HK-2 (cell line): ENCODE measurements at regions not wholly inside any gene's neighbourhood (a gene's known extent, or its start where the extent isn't known, plus 50 kb on each side); places are given as distances from the start of the nearest gene placed in this dataset.

Experiments used
- DNase-seq: peaks from one replicate; pipeline ENCODE4 v3.0.0-alpha.2; 2018; ENCODE audit not compliant: unreplicated experiment

DNA sequence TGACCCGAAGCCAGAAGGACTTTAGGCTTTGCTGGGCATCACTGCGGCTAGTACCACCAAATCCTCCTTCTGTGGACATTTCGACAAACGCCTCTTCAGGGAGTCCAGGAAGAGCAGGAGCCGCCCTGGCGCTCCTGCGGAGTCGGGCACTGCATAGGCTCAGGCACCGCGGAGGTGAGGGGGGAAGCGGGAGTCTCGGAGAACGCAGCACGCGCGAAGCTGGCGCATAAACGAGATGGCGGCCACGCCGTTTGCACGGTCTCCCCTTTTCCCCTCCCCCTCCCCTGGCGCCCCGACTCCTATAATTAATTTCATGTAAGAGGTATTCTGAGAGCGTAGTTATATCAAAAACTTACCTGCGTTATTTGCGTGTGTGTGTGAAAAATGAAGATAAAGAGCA lies 137.8 kb upstream of the GAS1 start:
- no peak for DNase-seq

DNA sequence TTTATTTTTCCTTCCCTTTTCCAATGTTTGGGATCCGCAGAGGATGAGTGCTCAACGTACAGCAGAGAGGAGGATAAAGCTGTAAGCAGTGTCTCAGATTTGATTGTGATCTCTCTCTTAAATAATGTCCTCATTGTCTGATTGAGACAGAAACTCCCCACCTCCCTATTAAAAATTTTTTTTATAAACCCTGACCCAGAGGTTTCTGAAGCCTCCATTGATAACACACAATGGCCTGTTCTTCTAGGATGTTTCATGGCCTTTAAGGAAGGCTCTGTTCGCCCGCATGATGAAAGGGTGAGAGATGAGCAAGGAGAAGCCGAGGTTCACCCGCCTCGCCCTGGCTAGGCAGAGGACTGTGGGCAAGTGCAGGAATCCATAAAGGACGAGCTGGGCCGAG lies 138.2 kb upstream of the GAS1 start:
- DNase-seq, result no peak

DNA sequence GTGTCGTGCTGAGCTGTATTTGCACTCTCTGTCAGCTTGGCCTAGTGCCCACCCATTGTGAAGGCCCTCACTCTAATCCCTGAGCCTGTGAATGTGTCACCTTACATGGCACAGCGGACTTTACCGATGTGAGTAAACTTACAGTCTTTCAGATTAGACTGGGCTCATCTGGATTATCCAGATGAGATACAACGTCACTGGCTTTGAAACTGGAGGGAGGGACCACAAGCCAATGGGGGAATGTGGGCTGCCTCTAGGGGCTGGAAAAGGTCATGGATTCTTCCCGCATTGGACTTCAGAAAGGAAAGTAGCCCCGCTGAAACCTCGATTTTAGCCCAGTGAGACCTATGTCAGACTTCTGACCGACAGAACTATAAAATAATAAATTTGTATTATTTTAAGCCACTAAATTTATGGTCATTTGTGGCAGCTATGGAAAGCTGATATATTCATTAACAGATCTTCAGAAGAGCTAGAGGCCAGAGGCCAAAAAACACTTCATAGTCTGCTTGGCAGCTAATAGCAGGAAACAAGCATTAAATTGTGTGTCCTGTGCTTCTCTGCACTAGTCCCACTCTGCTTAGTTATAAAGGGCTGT lies 139.0 kb upstream of the GAS1 start:
- no peak for DNase-seq

DNA sequence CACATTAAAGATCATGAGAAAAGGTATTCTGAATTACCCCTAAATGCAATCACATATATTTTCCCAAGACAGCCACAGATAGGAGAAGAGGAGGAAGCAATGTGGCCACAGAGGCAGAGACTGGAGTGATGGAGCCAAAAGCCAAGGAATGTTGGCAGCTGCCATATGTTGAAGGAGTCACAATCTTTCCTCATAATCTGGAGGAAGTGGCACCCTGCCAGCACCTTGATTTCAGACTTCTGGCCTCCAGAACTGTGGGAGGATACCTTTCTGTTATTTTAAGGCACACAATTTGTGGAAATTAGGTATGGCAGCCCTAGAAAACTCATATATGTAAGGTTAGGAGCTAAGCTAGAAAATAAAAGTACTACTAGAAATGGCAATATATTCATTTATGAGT lies 139.9 kb upstream of the GAS1 start:
- DNase-seq, result no peak

DNA sequence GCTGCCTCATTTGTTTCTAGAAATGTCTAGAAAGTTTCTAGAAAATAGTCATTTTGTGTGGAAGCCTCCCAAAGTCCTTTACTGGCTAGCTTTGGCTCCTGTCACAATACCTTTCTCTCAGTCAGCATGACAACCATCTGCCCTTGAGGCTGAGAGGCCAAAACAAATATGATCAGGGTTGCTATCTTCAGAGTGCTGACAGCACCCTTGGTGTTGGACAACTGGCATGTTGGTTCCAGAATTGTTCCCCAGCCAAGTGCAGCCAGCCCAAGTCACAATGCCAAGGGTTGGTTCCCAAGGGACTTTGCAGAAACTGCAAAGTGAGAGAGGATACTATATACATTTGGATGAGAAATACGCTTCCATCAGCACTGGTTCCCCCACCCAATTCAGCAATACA lies 140.9 kb upstream of the GAS1 start:
- DNase-seq, result no peak

DNA sequence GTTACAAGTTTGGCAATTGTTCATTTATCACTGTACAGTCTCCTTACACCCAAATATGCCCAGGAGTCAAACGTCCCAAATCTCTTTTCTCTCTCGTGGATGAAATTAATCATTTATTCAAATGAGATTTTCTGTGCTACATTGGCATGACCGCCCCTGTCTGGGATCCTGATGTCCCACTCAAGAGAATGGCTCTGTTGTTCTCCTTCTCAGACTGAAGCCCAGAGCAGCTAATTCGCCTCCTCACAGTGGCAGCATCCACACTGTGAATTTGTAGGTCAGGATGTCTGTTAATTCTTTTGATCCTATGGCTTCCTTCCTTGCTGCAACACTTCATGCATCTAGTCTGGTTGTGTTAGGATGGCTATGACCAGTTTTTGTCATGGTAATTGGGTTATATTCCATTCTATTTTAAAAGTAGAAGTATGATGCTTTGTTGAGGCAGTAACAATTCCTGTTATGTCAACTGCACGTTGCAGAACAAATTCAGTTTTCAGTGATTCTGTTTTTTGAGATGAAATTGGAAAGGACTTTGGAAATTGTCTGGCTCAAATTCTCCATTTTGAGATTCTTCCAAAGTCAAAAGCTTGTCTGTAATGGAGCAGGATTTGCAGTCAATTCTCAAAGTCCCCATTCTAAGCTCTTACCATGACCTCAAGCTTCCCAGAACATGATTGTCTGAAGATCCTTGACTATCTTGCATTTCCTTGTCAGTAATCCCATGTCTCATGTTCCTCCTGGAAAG lies 141.5 kb upstream of the GAS1 start:
- no peak for DNase-seq

DNA sequence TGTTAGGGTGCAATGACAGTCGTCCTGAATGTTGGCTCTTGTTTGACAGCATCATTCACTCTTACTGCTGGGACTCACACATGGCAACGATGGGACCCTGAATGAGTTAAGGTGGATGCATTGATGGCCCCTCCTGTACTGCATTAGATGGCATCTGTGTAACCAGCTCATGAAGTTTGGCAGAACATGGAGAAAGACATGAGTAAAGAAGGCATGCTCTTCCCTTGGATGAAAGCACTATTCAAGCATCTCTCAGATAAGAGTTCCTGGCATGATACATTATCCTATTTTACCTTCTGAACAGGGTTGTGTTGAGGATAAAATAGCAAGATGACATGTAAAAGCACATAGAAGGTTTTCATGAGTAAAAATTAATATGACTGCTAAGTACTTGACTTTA lies 142.2 kb upstream of the GAS1 start:
- DNase-seq, result no peak

DNA sequence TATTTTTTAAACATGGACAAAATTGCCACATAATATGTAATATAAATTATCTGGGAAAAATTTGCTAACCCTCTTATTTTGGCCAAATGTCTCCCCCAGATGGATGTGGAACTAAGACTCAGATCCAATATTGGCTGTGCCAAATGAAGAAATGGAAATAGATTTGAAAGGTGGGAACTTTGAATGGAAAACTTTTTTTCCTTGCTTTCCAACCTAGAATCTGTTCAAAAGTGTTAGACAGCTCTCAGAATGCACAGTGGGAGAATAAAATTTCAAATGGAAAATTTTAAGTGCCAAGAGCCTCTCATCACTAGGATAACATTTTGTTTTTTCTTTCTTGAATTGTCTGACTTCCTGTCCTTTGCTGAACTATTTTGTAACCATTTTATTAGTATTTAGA lies 142.6 kb upstream of the GAS1 start:
- DNase-seq, result no peak

DNA sequence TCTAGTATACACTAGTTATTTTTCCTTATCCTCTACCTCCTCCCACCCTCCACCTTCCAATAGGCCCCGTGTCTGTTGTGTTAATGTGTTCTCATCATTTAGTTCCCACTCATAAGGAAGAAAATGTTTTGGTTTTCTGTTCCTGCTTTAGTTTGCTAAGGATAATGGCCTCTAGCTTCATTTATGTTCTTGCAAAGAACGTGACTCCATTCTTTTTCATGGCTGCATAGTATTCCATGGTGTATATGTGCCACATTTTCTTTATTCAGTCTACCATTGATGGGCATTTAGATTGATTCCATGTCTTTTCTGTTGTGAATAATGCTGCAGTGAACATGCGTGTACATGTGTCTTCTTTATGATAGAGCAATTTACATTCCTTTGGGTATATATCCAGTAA lies 146.5 kb upstream of the GAS1 start:
- no peak for DNase-seq

DNA sequence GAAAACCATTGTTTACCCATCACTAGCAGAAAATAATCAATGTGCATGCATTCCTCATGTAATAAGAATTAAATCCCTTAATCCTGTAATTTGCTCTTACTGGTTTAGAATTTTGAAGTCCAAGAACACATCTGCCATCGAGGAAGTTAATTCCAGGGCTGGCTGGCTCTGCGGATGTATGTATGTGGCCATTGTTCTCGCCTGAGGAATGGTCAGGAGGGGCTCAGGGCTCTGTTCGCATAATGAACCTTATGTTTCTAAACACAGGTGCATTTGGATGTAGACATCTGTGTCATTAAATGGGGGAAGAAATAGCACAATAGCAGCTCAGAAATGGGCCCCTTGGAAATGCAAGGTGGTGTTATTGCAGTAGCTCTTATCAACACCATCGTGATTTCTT lies 148.6 kb upstream of the GAS1 start:
- no peak for DNase-seq

DNA sequence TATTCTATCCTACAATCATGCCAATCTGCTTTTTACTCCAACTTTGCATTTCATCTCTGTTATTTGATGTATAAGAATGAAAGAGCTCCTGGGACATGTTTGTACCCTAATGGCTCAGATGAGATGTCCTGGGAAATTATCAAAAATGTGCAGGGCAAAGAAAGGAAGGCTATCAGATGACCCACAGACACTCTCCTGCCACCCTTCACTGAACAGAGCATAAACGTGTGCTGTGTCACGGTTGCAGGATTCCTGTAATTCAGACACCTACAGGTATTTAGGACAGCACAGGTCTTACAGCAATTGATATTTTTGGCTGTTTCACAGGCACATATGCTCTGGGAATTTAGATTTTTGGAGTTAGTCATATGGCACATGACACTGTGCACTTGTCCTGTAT lies 149.2 kb upstream of the GAS1 start:
- DNase-seq, result no peak

DNA sequence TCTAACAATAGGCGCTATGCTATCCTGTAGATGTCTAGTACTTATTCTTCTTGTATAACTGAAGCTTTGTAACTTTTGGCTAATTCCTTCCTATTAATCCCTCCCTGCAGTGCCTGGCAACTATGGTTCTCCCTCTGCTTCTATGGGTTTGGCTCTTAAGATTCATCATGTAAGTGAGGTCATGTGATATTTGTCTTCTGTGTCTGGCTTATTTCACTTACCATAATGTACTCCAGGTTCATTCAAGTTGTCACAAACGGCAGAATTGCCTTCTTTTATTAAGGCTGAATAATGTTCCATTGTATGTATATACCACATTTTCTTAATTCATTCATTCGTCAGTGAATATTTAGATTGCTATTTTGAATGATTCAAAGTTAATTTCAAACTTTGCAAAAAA lies 149.9 kb upstream of the GAS1 start:
- no peak for DNase-seq

DNA sequence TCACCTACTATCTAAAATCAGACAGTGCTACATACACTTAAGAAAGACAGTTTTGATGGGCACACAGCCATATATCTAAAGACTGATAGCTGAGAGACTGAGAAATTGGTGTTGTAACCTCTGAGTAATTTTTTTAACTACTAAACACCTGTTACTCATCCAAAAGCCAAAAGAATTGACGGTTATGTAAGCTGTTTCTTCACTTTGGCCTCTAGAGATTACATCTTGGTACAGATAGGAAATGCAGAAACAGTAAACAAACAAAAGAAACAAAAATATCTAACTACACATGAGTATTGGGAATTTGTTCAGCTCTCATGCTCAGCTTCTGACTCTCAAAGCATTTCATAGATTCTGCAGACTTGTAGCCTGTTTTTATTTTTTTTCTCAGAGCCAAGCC lies 152.1 kb upstream of the GAS1 start:
- DNase-seq, result no peak

DNA sequence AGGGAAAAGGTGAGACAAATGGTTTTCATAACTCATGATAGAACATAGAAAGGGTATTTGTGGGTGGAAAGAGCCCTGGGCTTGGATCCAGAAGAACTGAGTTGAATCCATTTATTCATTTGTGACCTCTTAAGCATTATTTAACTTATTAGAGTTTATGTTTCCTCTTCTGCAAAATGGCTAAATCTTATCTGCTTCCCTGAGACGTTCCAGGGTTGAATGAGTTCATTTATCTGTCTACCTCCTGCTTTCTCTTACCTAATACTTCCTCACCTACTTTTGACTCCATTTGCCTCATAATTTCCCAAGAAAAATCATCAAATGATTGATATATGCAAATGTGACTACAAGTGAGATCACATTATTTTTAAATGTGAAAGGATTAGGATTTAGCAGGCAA lies 152.7 kb upstream of the GAS1 start:
- no peak for DNase-seq

DNA sequence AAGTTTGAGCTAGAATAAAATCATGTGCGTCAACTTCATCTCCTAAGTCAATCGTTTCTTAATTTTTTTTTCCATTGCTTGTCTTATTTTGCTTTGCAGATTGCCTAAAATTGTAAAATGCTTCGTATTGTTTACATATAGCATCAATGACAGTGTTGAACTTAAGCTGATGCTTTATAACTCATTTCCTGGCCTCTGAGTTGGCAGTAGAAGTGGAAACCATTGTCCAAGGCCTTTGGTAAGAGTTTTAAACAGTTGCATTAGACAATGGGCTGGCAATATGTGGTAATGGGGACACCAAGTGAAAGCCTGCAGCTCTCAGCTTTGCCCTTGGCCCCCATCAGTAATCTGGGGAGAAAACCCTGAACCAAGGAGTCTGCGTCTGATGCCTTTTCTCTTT lies 154.8 kb upstream of the GAS1 start:
- DNase-seq, result no peak

DNA sequence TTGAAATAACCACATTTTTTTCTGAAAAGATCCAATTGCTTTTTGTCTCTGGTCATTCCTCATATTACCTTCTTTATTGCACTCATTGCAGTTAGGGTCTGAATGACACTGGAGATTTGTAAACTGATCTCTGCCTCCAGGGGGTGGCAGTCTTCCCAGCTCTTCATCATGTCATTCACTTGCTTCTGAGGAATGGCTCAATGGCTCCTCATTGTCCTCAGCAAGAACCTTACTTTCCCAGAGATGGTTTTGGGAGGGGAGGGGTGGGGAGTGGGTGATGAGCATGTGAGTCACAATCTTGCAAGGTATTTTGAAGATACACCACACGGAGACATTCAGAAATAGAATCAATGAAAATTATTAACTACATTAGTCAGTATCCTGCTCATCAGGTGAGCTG lies 159.8 kb upstream of the GAS1 start:
- DNase-seq, result no peak

DNA sequence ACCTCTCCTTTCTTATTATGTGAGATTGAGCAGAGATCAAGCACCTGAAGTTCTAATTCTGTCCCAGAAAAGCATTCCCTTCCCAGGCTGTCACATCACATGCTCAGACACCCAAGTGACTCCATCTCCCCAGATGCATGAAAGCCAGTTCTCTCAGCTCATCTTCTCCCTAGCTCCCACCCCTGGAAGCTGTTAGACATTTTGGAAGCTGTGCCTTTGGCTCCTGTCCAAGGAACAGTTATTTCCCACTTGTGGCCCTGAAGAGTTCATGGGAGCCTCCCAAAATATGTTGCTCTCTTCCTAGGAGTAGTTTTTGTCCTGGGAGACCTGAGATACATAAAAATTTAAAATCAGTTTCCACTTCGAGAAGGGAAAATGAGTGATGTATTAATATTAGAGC lies 161.4 kb upstream of the GAS1 start:
- no peak for DNase-seq

DNA sequence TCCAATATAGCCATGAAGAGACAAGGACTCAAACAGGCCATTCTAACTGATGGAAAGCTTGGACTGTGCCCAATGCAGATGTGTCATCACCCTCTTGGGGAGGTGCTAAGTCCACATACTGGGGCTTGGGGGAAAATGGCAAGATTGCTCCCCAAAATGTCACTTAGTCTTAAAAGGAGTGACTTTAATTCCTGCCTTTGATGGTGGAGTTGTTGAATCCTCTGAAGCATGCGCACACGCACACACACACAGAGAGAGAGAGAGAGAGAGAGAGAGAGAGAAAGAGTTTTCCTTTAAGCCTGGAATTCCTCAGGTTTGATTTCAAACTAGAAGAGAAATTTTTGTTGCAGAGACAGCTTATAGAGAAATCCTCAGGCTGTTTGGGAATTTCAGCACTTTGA lies 161.9 kb upstream of the GAS1 start:
- DNase-seq, result no peak

DNA sequence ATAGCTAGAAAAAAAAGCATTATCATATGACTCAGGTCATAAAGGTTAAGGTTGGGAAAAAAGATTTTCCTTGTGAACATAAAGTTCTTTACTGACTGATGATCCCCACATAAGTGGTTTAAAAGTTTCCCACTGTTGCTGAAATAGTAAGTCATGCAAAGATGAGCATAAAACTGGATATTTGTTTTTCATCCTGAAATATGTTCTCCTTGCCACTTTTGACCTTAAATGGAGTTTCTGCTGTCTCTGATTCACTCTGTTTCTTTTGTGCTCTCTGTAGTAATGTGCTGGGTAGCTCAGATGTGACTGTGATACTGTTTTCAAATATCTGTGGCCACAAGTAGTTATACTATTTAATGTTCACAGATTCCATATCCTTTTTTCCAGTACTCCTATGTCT lies 162.5 kb upstream of the GAS1 start:
- no peak for DNase-seq

DNA sequence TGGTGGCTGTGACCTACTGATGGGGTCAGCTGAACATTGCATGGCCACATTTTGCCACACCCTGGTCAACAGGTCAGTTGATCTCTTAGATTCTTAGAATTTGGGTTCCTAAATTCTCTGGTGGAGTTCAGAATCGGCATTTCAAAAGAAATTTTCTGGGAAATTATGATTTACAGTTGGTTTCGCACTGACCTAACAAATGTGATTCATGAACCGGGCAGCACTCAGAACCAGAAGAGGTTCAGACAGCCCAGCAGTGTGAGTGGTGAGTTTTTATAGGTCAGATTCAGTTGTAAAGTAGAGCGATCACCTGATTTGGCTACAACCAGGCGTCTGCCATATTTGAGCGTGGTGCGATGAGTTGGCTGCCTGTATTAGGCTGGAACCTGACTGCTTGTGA lies 163.7 kb upstream of the GAS1 start:
- DNase-seq, result no peak

DNA sequence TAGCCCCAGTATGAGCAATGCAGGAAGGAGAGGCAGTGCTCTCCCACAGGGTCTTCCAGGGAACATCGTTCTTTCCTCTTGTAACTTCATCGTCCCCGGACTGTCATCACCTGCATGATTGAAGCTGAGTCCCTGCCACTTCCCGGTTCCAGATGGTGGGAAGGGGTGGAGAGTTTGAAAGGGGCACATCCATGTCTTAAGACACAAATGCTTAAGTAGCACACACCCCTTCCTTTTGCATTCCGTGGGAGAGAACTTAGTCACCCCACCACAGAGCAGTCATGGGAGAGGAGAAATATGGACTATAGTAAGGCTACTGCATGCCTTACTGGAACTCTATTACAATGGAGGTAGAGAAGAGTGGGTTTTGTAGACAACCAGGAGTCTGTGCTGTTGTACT lies 165.3 kb upstream of the GAS1 start:
- no peak for DNase-seq

DNA sequence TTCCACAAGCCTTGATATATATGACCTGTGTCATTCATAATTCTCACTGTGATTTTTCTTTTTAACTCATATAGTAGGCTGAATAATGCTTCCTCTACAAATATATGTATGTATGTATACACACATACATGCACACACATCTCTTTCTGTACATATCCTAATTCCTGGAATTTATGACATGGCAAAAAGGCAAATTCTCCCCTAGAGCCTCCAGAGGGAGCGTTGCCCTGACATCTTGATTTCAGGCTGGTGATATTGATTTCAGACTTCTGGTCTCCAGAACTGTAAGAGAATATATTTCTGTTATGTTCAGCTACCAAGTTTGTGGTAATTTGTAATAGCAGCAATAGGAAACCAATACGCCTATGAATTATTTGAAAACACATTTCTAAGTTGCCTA lies 166.6 kb upstream of the GAS1 start:
- DNase-seq, result no peak

DNA sequence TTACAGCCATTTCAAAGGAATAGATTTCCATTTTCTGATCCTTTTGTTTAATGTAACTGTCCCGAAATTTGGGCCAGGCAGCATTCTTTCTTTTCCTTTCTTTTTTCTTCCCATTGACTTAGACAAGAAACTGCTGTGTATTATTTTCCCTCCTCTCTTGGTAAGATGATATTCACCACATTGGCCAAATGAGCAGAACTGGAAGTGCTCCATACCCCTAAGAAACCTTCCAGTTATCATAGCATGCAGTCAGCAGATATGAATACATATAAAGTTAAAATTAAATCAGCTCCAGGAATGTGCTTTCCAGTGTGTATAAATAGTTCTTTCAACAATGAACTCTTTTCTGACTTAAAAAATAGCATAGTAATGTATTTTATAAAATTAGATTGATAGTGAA lies 168.5 kb upstream of the GAS1 start:
- DNase-seq, result no peak

DNA sequence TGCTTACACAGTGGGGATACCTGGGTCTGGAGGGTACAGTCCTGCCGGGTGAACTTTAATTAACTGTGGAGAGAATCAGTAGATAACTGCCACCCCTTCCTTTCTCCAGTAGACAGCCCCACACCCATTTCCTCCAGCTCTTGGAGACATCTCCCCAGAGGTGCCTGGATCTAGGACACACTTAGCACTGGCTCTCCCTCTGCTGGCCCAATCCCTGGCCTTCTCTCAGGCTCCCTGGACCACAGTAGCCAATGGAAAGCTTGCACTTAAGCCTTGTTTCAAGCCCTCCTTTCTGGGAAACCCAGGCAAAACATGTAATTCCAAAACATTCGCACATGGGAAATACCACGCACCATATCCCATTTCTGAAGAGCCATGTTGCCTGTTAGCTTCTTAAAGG lies 169.2 kb upstream of the GAS1 start:
- no peak for DNase-seq
